ENCODE measurements at regions not wholly inside any gene's neighbourhood (a gene's known extent, or its start where the extent isn't known, plus 50 kb on each side); places are given as distances from the start of the nearest gene placed in this dataset.

GRCh38 chr16:7200320-7200719, 132.3 kb upstream of the RBFOX1 start:
- DNase-seq (ENCODE audit: low spot score), result no peak
- H3K27ac ChIP-seq, result no peak overlapping the region
- no peak for TF ChIP-seq CTCF (conservative IDR thresholded peaks at IDR 0.05; ENCODE audit: low read depth)
- CTCF ChIA-PET, result no interaction called here
- POLR2A ChIA-PET (ENCODE audit: low non-redundant PET), result no interaction called here

DNA sequence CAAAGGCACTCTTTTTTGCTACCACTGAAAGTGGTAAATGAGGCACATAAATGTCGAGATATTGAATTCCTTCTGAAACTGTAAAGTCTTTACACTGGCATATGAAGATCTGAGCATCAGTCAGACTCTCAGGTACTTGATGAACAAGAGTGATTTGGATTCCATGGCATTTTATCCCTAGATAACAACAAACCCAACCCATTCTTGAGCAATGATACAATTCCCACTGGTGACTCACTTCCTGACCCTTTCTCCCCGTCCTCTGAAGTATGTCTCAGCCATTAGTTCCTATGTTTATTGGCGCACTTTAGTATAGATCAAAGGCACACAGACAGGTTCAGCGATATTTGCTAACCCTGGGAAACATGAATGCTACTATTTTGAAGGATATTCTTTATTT, 147.0 kb upstream of the RBFOX1 start:
- TF ChIP-seq CTCF (conservative IDR thresholded peaks at IDR 0.05; ENCODE audit: low read depth), result no peak
- POLR2A ChIA-PET (ENCODE audit: low non-redundant PET), result no interaction called here
- DNase-seq (ENCODE audit: low spot score), result no peak
- no peak overlapping the region for H3K27ac ChIP-seq
- CTCF ChIA-PET, result no interaction called here

- CTCF ChIA-PET, result no interaction called here
- H3K27ac ChIP-seq, result no peak overlapping the region
- no peak for DNase-seq (ENCODE audit: low spot score)
- no peak for TF ChIP-seq CTCF (conservative IDR thresholded peaks at IDR 0.05; ENCODE audit: low read depth)
- POLR2A ChIA-PET (ENCODE audit: low non-redundant PET), result no interaction called here
Observed at GRCh38 chr16:7185165-7185564, 147.5 kb upstream of the RBFOX1 start.

DNA sequence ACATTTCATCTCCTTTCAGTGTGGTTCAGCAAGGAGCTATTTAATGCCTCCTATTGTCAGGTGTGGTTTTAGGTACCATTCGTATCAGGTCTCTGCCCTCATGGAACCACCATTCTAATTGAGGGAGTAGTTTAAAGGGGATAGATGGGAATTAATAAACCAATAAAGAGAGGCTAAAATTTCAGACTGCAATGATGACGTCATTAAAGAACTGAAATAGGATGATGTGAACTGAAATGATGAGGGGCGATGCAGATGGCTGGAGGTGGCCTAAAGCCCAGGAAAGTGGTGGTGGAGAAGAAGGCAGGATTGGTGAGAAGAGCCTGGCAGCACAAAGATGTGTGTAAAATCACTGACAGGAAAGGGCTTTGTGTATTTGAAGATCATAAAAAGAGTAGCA, 148.9 kb upstream of the RBFOX1 start:
- H3K27ac ChIP-seq, result no peak overlapping the region
- ChIA-PET CTCF (no interaction called here), POLR2A (ENCODE audit: low non-redundant PET) (no interaction called here)

DNA sequence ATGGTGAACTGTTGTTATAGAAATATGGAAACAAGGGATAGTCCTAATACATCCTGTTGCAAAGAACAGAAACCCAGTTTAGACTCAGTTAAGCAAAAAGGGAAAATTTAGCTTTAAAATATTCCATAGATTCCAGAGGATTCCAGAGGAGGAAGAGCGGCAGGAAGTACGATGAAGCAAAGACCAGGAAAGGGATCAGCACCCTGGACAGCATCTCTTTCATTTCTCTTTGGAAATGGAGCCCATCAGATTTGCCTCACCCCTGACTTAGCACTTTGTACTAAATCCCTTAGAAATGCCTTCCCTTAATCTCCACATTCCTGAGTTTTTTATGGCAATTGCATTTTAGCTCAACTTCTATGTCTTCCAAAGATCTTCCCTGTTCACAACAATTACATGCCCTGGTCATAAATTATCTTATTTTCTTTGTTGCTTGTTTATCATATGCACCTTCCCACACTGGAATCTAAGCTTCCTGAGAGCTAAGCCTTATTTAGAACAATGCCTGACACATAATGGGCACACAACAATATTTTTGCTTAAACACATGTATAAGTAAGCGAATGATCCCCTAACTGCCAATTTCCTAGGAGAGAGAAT, 150.0 kb upstream of the RBFOX1 start:
- H3K27ac ChIP-seq, result no peak overlapping the region
- no peak for TF ChIP-seq CTCF (conservative IDR thresholded peaks at IDR 0.05; ENCODE audit: low read depth)
- ChIA-PET CTCF (no interaction called here), POLR2A (ENCODE audit: low non-redundant PET) (no interaction called here)
- DNase-seq (ENCODE audit: low spot score), result no peak

More for the DNA sequence above, 148.9 kb upstream of the RBFOX1 start:
- no peak for DNase-seq (ENCODE audit: low spot score)
- TF ChIP-seq CTCF (conservative IDR thresholded peaks at IDR 0.05; ENCODE audit: low read depth), result no peak

- TF ChIP-seq CTCF (conservative IDR thresholded peaks at IDR 0.05; ENCODE audit: low read depth), result no peak
- ChIA-PET CTCF (no interaction called here), POLR2A (ENCODE audit: low non-redundant PET) (no interaction called here)
- H3K27ac ChIP-seq, result no peak overlapping the region
- DNase-seq (ENCODE audit: low spot score), result no peak
Observed at GRCh38 chr16:7177875-7178274, 154.8 kb upstream of the RBFOX1 start.

- POLR2A ChIA-PET (ENCODE audit: low non-redundant PET), result no interaction called here
Observed at GRCh38 chr16:7171151-7171550, 161.5 kb upstream of the RBFOX1 start.

More at GRCh38 chr16:7171151-7171550, 161.5 kb upstream of the RBFOX1 start:
- TF ChIP-seq CTCF (conservative IDR thresholded peaks at IDR 0.05; ENCODE audit: low read depth), result no peak
- H3K27ac ChIP-seq, result no peak overlapping the region
- CTCF ChIA-PET, result interaction anchor here (0.5 kb wide), 1 partner anchor 197 kb away, joined by 3 read pairs; no protein-coding TSS in a partner anchor
- DNase-seq (ENCODE audit: low spot score), result no peak

Data from RWPE1 (cell line).